ENCODE measurements at regions not wholly inside any gene's neighbourhood (a gene's known extent, or its start where the extent isn't known, plus 50 kb on each side); places are given as distances from the start of the nearest gene placed in this dataset.
"Not testable (repeated sequence)": the region's sequence is repeated elsewhere in the genome, so short reads cannot be mapped to it uniquely, and the experiment has no call there.

GRCh38 chr9:75197561-75197960 lies 109.2 kb downstream of the OSTF1 start:
- no peaks in the 10 kb centered on the region for H3K9me3 ChIP-seq (ENCODE audit: control insufficient read depth, low read length)
- TF ChIP-seq CTCF (IDR thresholded peaks at IDR 0.05): no peak
- no peaks in the 10 kb centered on the region for H3K36me3 ChIP-seq (ENCODE audit: control insufficient read depth, insufficient read depth, low read length)
- H2AFZ ChIP-seq: no peak overlapping the region
- H3K27ac ChIP-seq: no peak overlapping the region
- H3K4me3 ChIP-seq (ENCODE audit: low read depth, low read length): no peak overlapping the region
- no peaks in the 10 kb centered on the region for H3K79me2 ChIP-seq
- no peak overlapping the region for H3K9ac ChIP-seq
- H3K27me3 ChIP-seq (ENCODE audit: control insufficient read depth, insufficient read depth, low read length): no peaks in the 10 kb centered on the region
- no peaks in the 10 kb centered on the region for H3K4me1 ChIP-seq
- H3K4me2 ChIP-seq (ENCODE audit: low read length): no peak overlapping the region

DNA sequence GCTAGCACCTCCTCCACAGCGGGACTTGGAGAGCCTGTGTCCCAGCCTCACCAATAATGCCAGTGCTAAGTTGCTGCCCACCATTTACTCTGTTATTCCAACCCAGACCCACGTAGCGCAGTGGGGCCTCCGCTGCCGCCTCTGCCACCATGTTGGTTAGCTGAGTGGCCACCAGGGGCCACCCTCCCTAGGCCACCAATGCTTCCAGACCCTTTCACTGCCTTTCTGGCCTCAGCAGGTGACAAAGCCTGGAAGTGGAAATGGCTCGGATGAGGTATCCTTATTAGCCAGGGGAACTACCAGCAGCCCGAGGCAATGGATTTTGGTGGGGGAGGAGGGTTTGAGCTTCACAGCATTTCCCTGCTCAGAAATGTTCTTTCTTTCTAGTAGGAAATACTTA lies 110.1 kb downstream of the OSTF1 start:
- H3K4me3 ChIP-seq (ENCODE audit: low read depth, low read length): no peak overlapping the region
- no peaks in the 10 kb centered on the region for H3K36me3 ChIP-seq (ENCODE audit: control insufficient read depth, insufficient read depth, low read length)
- no peaks in the 10 kb centered on the region for H3K9me3 ChIP-seq (ENCODE audit: control insufficient read depth, low read length)
- no peaks in the 10 kb centered on the region for H3K79me2 ChIP-seq
- H3K4me1 ChIP-seq: no peaks in the 10 kb centered on the region
- H3K27me3 ChIP-seq (ENCODE audit: control insufficient read depth, insufficient read depth, low read length): no peaks in the 10 kb centered on the region
- H2AFZ ChIP-seq: no peak overlapping the region
- no peak overlapping the region for H3K4me2 ChIP-seq (ENCODE audit: low read length)
- no peak overlapping the region for H3K9ac ChIP-seq
- no peak for TF ChIP-seq CTCF (IDR thresholded peaks at IDR 0.05)
- H3K27ac ChIP-seq: no peak overlapping the region

DNA sequence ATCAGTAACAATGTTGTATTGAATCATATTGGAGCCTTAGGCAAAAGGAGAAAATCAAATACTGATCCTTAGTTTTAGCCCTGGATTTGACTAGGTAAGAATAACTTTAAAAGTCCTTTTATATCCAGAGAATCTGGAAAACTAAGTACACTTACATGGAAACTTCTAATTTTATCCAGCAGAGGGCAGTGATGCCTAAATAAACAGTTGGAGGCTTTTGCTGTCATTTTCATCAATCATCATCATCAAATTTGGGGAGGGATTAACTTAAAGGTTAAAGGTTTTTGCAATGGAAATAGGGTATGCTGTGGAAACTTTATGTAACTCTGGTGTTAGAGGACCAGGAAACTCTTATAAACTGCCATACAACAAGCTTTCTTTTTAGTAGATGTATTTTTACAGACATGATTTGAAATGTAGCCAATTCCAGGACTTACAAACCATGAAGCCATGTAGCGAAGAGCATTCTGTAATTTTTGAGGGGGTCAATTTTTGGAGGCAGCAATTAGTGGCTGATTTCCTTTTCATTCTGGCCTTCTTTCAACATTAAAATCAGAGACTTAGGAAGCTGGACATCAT lies 112.7 kb downstream of the OSTF1 start:
- no peaks in the 10 kb centered on the region for H3K4me1 ChIP-seq
- H3K9ac ChIP-seq: no peak overlapping the region
- no peaks in the 10 kb centered on the region for H3K9me3 ChIP-seq (ENCODE audit: control insufficient read depth, low read length)
- H3K27ac ChIP-seq: no peak overlapping the region
- peak; percentile 55 for TF ChIP-seq CTCF (IDR thresholded peaks at IDR 0.05)
- no peaks in the 10 kb centered on the region for H3K36me3 ChIP-seq (ENCODE audit: control insufficient read depth, insufficient read depth, low read length)
- H3K4me3 ChIP-seq (ENCODE audit: low read depth, low read length): no peak overlapping the region
- H3K4me2 ChIP-seq (ENCODE audit: low read length): no peak overlapping the region
- H3K27me3 ChIP-seq (ENCODE audit: control insufficient read depth, insufficient read depth, low read length): no peaks in the 10 kb centered on the region
- no peak overlapping the region for H2AFZ ChIP-seq
- H3K79me2 ChIP-seq: no peaks in the 10 kb centered on the region

GRCh38 chr9:75201480-75202209 lies 113.3 kb downstream of the OSTF1 start:
- Histone ChIP-seq H3K9ac (no peak overlapping the region), H3K4me3 (ENCODE audit: low read depth, low read length) (no peak overlapping the region), H3K4me1 (no peaks in the 10 kb centered on the region), H3K79me2 (no peaks in the 10 kb centered on the region), H3K36me3 (ENCODE audit: control insufficient read depth, insufficient read depth, low read length) (no peaks in the 10 kb centered on the region), H3K27me3 (ENCODE audit: control insufficient read depth, insufficient read depth, low read length) (no peaks in the 10 kb centered on the region), H3K9me3 (ENCODE audit: control insufficient read depth, low read length) (no peaks in the 10 kb centered on the region), H2AFZ (no peak overlapping the region), H3K27ac (no peak overlapping the region), H3K4me2 (ENCODE audit: low read length) (no peak overlapping the region)
- no peak for TF ChIP-seq CTCF (IDR thresholded peaks at IDR 0.05)

DNA sequence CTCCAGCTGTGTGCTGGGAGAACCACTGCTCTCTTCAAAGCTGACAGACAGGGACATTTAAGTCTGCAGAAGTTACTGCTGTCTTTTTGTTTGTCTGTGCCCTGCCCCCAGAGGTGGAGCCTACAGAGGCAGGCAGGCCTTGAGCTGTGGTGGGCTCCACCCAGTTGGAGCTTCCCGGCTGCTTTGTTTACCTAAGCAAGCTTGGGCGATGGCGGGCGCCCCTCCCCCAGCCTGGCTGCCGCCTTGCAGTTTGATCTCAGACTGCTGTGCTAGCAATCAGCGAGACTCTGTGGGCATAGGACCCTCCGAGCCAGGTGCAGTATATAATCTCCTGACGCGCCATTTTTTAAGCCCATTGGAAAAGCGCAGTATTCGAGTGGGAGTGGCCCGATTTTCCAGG lies 119.7 kb downstream of the OSTF1 start:
- not testable (repeated sequence) for H3K4me2 ChIP-seq (ENCODE audit: low read length); H3K27ac ChIP-seq

More for the DNA sequence above, 119.7 kb downstream of the OSTF1 start:
- not testable (repeated sequence) for H3K27me3 ChIP-seq (ENCODE audit: control insufficient read depth, insufficient read depth, low read length); H3K4me3 ChIP-seq (ENCODE audit: low read depth, low read length); H3K9me3 ChIP-seq (ENCODE audit: control insufficient read depth, low read length); H3K36me3 ChIP-seq (ENCODE audit: control insufficient read depth, insufficient read depth, low read length); H3K9ac ChIP-seq; H2AFZ ChIP-seq; H3K4me1 ChIP-seq; H3K79me2 ChIP-seq
